ENCODE measurements at regions not wholly inside any gene's neighbourhood (a gene's known extent, or its start where the extent isn't known, plus 50 kb on each side); places are given as distances from the start of the nearest gene placed in this dataset.

GRCh38 chr4:188245651-188246050, 106.4 kb downstream of the TRIML1 start:
- TF ChIP-seq CTCF (IDR thresholded peaks at IDR 0.05 in 8 of 11, conservative IDR thresholded peaks at IDR 0.05 in 3 of 11), result no peak
- TF ChIP-seq POLR2AphosphoS5 (IDR thresholded peaks at IDR 0.05), result no peak
- TF ChIP-seq POLR2A (IDR thresholded peaks at IDR 0.05), result no peak

Measured in spleen (tissue), 7 donors.